ENCODE measurements at regions not wholly inside any gene's neighbourhood (a gene's known extent, or its start where the extent isn't known, plus 50 kb on each side); places are given as distances from the start of the nearest gene placed in this dataset.

GRCh38 chr10:63718421-63718820 is 197.2 kb downstream of the REEP3 start:
- Mint-ChIP-seq H3K27ac (no peak overlapping the region), H3K4me3 (no peak overlapping the region), H3K27me3 (ENCODE audit: insufficient read depth) (no peaks in the 10 kb centered on the region), H3K4me1 (peaks cover 54% of the 10 kb centered on the region), H3K36me3 (ENCODE audit: low read depth) (no peaks in the 10 kb centered on the region), H3K9me3 (no peaks in the 10 kb centered on the region)
- no peaks in the 10 kb centered on the region for H3K27me3 ChIP-seq (ENCODE audit: control insufficient read depth, insufficient read depth, low read length, poor library complexity, severe bottlenecking)
- H3K27ac ChIP-seq (ENCODE audit: low read depth, low read length): no peak overlapping the region
- TF ChIP-seq, protein P1, sequence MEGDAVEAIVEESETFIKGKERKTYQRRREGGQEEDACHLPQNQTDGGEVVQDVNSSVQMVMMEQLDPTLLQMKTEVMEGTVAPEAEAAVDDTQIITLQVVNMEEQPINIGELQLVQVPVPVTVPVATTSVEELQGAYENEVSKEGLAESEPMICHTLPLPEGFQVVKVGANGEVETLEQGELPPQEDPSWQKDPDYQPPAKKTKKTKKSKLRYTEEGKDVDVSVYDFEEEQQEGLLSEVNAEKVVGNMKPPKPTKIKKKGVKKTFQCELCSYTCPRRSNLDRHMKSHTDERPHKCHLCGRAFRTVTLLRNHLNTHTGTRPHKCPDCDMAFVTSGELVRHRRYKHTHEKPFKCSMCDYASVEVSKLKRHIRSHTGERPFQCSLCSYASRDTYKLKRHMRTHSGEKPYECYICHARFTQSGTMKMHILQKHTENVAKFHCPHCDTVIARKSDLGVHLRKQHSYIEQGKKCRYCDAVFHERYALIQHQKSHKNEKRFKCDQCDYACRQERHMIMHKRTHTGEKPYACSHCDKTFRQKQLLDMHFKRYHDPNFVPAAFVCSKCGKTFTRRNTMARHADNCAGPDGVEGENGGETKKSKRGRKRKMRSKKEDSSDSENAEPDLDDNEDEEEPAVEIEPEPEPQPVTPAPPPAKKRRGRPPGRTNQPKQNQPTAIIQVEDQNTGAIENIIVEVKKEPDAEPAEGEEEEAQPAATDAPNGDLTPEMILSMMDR (conservative IDR thresholded peaks at IDR 0.05): no peak
- no peak for DNase-seq
- no peak overlapping the region for H3K4me3 ChIP-seq (ENCODE audit: low read length)
- H3K36me3 ChIP-seq (ENCODE audit: control insufficient read depth, insufficient read depth, low read length): no peaks in the 10 kb centered on the region
- peaks cover 4% of the 10 kb centered on the region for H3K4me1 ChIP-seq (ENCODE audit: control insufficient read depth, insufficient read depth, low read length)
- H3K9me3 ChIP-seq (ENCODE audit: control insufficient read depth, low read length): no peaks in the 10 kb centered on the region
- WGBS, 2 experiments (ENCODE audit: insufficient coverage in 1 of 2, insufficient read length in 1 of 2): 95 to 97% methylated on average over 7 of the region's 7 CpGs
- H3K9ac ChIP-seq (ENCODE audit: extremely low read depth, low read length, poor library complexity, severe bottlenecking): no peak overlapping the region

GRCh38 chr10:63719226-63719856 is 198.1 kb downstream of the REEP3 start:
- Mint-ChIP-seq H3K4me3 (no peak overlapping the region), H3K36me3 (ENCODE audit: low read depth) (no peaks in the 10 kb centered on the region), H3K4me1 (peaks cover 46% of the 10 kb centered on the region), H3K9me3 (no peaks in the 10 kb centered on the region), H3K27me3 (ENCODE audit: insufficient read depth) (no peaks in the 10 kb centered on the region), H3K27ac (no peak overlapping the region)
- Histone ChIP-seq H3K36me3 (ENCODE audit: control insufficient read depth, insufficient read depth, low read length) (no peaks in the 10 kb centered on the region), H3K27me3 (ENCODE audit: control insufficient read depth, insufficient read depth, low read length, poor library complexity, severe bottlenecking) (no peaks in the 10 kb centered on the region), H3K27ac (ENCODE audit: low read depth, low read length) (no peak overlapping the region), H3K9ac (ENCODE audit: extremely low read depth, low read length, poor library complexity, severe bottlenecking) (no peak overlapping the region), H3K4me1 (ENCODE audit: control insufficient read depth, insufficient read depth, low read length) (peaks cover 4% of the 10 kb centered on the region), H3K4me3 (ENCODE audit: low read length) (no peak overlapping the region), H3K9me3 (ENCODE audit: control insufficient read depth, low read length) (no peaks in the 10 kb centered on the region)
- DNase-seq: no peak
- TF ChIP-seq, protein P1 (conservative IDR thresholded peaks at IDR 0.05): no peak
- WGBS, 2 experiments (ENCODE audit: insufficient coverage in 1 of 2, insufficient read length in 1 of 2): 70% methylated on average over 3 of the region's 4 CpGs; no CpG with 5 or more reads in 1 of the 2 experiments

GRCh38 chr10:63720072-63720537 is 198.9 kb downstream of the REEP3 start:
- no peaks in the 10 kb centered on the region for H3K9me3 Mint-ChIP-seq
- no peaks in the 10 kb centered on the region for H3K27me3 ChIP-seq (ENCODE audit: control insufficient read depth, insufficient read depth, low read length, poor library complexity, severe bottlenecking)
- H3K4me1 ChIP-seq (ENCODE audit: control insufficient read depth, insufficient read depth, low read length): peaks cover 4% of the 10 kb centered on the region
- TF ChIP-seq, protein P1 (conservative IDR thresholded peaks at IDR 0.05): peak; percentile 100
- no peak overlapping the region for H3K27ac ChIP-seq (ENCODE audit: low read depth, low read length)
- 0 to 16% methylated on average over 1 to 5 of the region's 6 CpGs for WGBS, 2 experiments (ENCODE audit: insufficient coverage in 1 of 2, insufficient read length in 1 of 2)
- no peak overlapping the region for H3K9ac ChIP-seq (ENCODE audit: extremely low read depth, low read length, poor library complexity, severe bottlenecking)
- no peaks in the 10 kb centered on the region for H3K36me3 Mint-ChIP-seq (ENCODE audit: low read depth)
- H3K9me3 ChIP-seq (ENCODE audit: control insufficient read depth, low read length): no peaks in the 10 kb centered on the region
- no peak overlapping the region for H3K27ac Mint-ChIP-seq
- H3K27me3 Mint-ChIP-seq (ENCODE audit: insufficient read depth): no peaks in the 10 kb centered on the region
- H3K36me3 ChIP-seq (ENCODE audit: control insufficient read depth, insufficient read depth, low read length): no peaks in the 10 kb centered on the region
- DNase-seq: peak; percentile 81
- no peak overlapping the region for H3K4me3 ChIP-seq (ENCODE audit: low read length)
- H3K4me3 Mint-ChIP-seq: no peak overlapping the region
- peaks cover 43% of the 10 kb centered on the region for H3K4me1 Mint-ChIP-seq
